ENCODE measurements at regions not wholly inside any gene's neighbourhood (a gene's known extent, or its start where the extent isn't known, plus 50 kb on each side); places are given as distances from the start of the nearest gene placed in this dataset.

- H3K27ac ChIP-seq (ENCODE audit: low read depth in 1 of 2, low read length in 2 of 2), result no peak overlapping the region
- no peak for DNase-seq (ENCODE audit: low spot score)
- H3K4me3 ChIP-seq (ENCODE audit: low read depth in 1 of 3, low read length in 3 of 3), result no peak overlapping the region
- H3K9ac ChIP-seq (ENCODE audit: low read depth in 1 of 2, low read length in 2 of 2), result no peak overlapping the region
- no peaks in the 10 kb centered on the region for H3K4me1 ChIP-seq (ENCODE audit: control insufficient read depth in 4 of 4, insufficient read depth in 4 of 4, low read length in 3 of 4)
- H3K36me3 ChIP-seq (ENCODE audit: control insufficient read depth in 4 of 4, insufficient read depth in 3 of 4, low read depth in 1 of 4, low read length in 3 of 4), result no peaks in the 10 kb centered on the region
- no peak for TF ChIP-seq FOXA2 (IDR thresholded peaks at IDR 0.05)
- TF ChIP-seq REST (IDR thresholded peaks at IDR 0.05), result no peak
- TF ChIP-seq FOXA1 (IDR thresholded peaks at IDR 0.05), result no peak
- no peak for TF ChIP-seq ZBTB33 (IDR thresholded peaks at IDR 0.05)
- TF ChIP-seq GABPA (IDR thresholded peaks at IDR 0.05 in 1 of 2, conservative IDR thresholded peaks at IDR 0.05 in 1 of 2), result no peak
- no peak for TF ChIP-seq RXRA (IDR thresholded peaks at IDR 0.05)
- TF ChIP-seq HNF4A (conservative IDR thresholded peaks at IDR 0.05), result no peak
- no peak for TF ChIP-seq ATF3 (IDR thresholded peaks at IDR 0.05)
- TF ChIP-seq YY1 (IDR thresholded peaks at IDR 0.05), result no peak
- TF ChIP-seq MAX (IDR thresholded peaks at IDR 0.05), result no peak
- no peak for TF ChIP-seq TAF1 (conservative IDR thresholded peaks at IDR 0.05)
- TF ChIP-seq HNF4G (IDR thresholded peaks at IDR 0.05), result no peak
- TF ChIP-seq EGR1 (IDR thresholded peaks at IDR 0.05; ENCODE audit: low read depth in 2 of 2), result no peak
- no peak for TF ChIP-seq CTCF (IDR thresholded peaks at IDR 0.05; ENCODE audit: low read depth, low read length, missing input control)
- TF ChIP-seq JUND (IDR thresholded peaks at IDR 0.05), result no peak
- TF ChIP-seq NR2F2 (IDR thresholded peaks at IDR 0.05), result no peak
- TF ChIP-seq RAD21 (IDR thresholded peaks at IDR 0.05), result no peak
- H3K9me3 ChIP-seq (ENCODE audit: control insufficient read depth in 4 of 4, low read length in 3 of 4), result no peaks in the 10 kb centered on the region
- no peaks in the 10 kb centered on the region for H3K27me3 ChIP-seq (ENCODE audit: control insufficient read depth in 4 of 4, insufficient read depth in 4 of 4, low read length in 3 of 4)
Measured at GRCh38 chr16:60810250-60810649, 1226.0 kb downstream of the CDH8 start.

GRCh38 chr16:60792437-60792836 is 1243.8 kb downstream of the CDH8 start:
- Histone ChIP-seq H3K4me3 (ENCODE audit: low read depth in 1 of 3, low read length in 3 of 3) (no peak overlapping the region), H3K9me3 (ENCODE audit: control insufficient read depth in 4 of 4, low read length in 3 of 4) (no peaks in the 10 kb centered on the region), H3K9ac (ENCODE audit: low read depth in 1 of 2, low read length in 2 of 2) (no peak overlapping the region), H3K36me3 (ENCODE audit: control insufficient read depth in 4 of 4, insufficient read depth in 3 of 4, low read depth in 1 of 4, low read length in 3 of 4) (no peaks in the 10 kb centered on the region), H3K27me3 (ENCODE audit: control insufficient read depth in 4 of 4, insufficient read depth in 4 of 4, low read length in 3 of 4) (no peaks in the 10 kb centered on the region), H3K27ac (ENCODE audit: low read depth in 1 of 2, low read length in 2 of 2) (no peak overlapping the region), H3K4me1 (ENCODE audit: control insufficient read depth in 4 of 4, insufficient read depth in 4 of 4, low read length in 3 of 4) (no peaks in the 10 kb centered on the region)
- 42% methylated on average over 2 of the region's 2 CpGs for WGBS
- no peak for DNase-seq (ENCODE audit: low spot score)
- TF ChIP-seq MAX (IDR thresholded peaks at IDR 0.05) (no peak), TAF1 (conservative IDR thresholded peaks at IDR 0.05) (no peak), NR2F2 (IDR thresholded peaks at IDR 0.05) (no peak), RXRA (IDR thresholded peaks at IDR 0.05) (no peak), SP1 (IDR thresholded peaks at IDR 0.05) (no peak), REST (IDR thresholded peaks at IDR 0.05) (no peak), EGR1 (IDR thresholded peaks at IDR 0.05; ENCODE audit: low read depth in 2 of 2) (no peak), FOXA1 (IDR thresholded peaks at IDR 0.05) (no peak), HNF4A (conservative IDR thresholded peaks at IDR 0.05) (no peak), JUND (IDR thresholded peaks at IDR 0.05) (no peak), YY1 (IDR thresholded peaks at IDR 0.05) (no peak), CTCF (IDR thresholded peaks at IDR 0.05; ENCODE audit: low read depth, low read length, missing input control) (no peak)

Measured in liver (tissue), 8 donors.